HG03103 (cell line): ENCODE measurements at regions not wholly inside any gene's neighbourhood (a gene's known extent, or its start where the extent isn't known, plus 50 kb on each side); places are given as distances from the start of the nearest gene placed in this dataset.
A peak's percentile ranks its signal among the peaks of the same experiment; 100 is the strongest.
"Not testable (repeated sequence)": the region's sequence is repeated elsewhere in the genome, so short reads cannot be mapped to it uniquely, and the experiment has no call there.

Source experiments
- ATAC-seq: cut with Tn5 transposase; IDR thresholded peaks from one replicate; pipeline ENCODE4 v1.9.1; 2021; ENCODE audit warnings: low read depth; ENCODE audit not compliant: unreplicated experiment

GRCh38 chr4:68720723-68721122 is 50.3 kb upstream of the UGT2B15 start:
- not testable (repeated sequence) for ATAC-seq

GRCh38 chr4:68724426-68724825 is 54.0 kb upstream of the UGT2B15 start:
- no peak for ATAC-seq

GRCh38 chr4:68724922-68725321 is 54.5 kb upstream of the UGT2B15 start:
- no peak for ATAC-seq

- ATAC-seq = peak; percentile 67
These were observed 62.4 kb upstream of the UGT2B15 start for GRCh38 chr4:68732653-68733466.

- ATAC-seq = no peak
These were observed 63.6 kb upstream of the UGT2B15 start for GRCh38 chr4:68734095-68734494.

GRCh38 chr4:68735106-68735505 is 64.7 kb upstream of the UGT2B15 start:
- no peak for ATAC-seq

GRCh38 chr4:68736813-68737212 is 66.4 kb upstream of the UGT2B15 start:
- no peak for ATAC-seq

- ATAC-seq = no peak
These were observed 67.6 kb upstream of the UGT2B15 start for GRCh38 chr4:68738036-68738435.

GRCh38 chr4:68744368-68744767 is 71.4 kb upstream of the UGT2B10 start:
- no peak for ATAC-seq

- ATAC-seq = no peak
These were observed 67.4 kb upstream of the UGT2B10 start for GRCh38 chr4:68748181-68748991.

GRCh38 chr4:68750555-68750954 is 65.2 kb upstream of the UGT2B10 start:
- no peak for ATAC-seq

GRCh38 chr4:68751138-68751537 is 64.7 kb upstream of the UGT2B10 start:
- no peak for ATAC-seq

GRCh38 chr4:68765876-68766275 is 49.9 kb upstream of the UGT2B10 start:
- ATAC-seq = no peak
